ENCODE measurements at regions not wholly inside any gene's neighbourhood (a gene's known extent, or its start where the extent isn't known, plus 50 kb on each side); places are given as distances from the start of the nearest gene placed in this dataset.

DNA sequence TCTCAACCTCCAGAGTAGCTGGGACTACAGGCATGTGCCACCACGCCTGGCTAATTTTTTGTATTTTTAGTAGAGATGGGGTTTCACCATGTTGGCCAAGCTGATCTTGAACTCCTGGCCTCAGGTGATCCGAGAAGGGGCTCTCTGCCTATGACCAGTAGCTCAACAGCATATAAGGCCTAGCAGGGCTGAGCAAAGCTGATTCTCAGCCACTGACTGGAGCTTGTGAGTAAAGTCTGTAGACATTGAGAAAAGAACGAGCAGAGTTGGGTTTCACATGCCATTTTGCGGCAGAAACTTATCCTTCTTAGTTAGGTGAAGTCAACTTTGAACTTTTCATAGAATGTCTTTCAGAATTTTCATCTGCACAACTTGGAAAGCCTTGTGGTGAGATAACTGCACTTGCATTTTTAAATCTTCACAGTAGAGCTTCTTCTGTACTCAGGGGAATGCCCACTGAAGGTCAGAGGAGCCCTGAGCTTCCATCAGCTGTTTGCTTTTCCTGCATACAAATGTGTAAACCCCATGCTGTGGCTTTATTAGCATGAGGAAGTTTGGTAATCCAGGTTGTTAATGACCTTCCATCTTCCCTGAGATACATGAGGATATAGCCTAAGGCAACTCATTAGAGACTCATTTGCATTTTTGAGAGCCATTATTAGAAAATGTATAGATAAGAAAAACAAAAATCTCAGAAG, 602.4 kb downstream of the METTL4 start:
- TF ChIP-seq CTCF (IDR thresholded peaks at IDR 0.05) (no peak), FOXJ3 (CRISPR knock-in tag; IDR thresholded peaks at IDR 0.05) (no peak), TAF1 (IDR thresholded peaks at IDR 0.05; ENCODE audit: borderline replicate concordance, low read depth, low read length) (no peak), NRF1 (IDR thresholded peaks at IDR 0.05; ENCODE audit: low read depth, low read length) (no peak), GABPA (IDR thresholded peaks at IDR 0.05; ENCODE audit: low read depth) (no peak), CHD2 (IDR thresholded peaks at IDR 0.05; ENCODE audit: low read length, partially characterized antibody) (no peak)

Measured in SK-N-SH (cell line).